Thoracic aorta (tissue), 2 donors: ENCODE measurements at regions not wholly inside any gene's neighbourhood (a gene's known extent, or its start where the extent isn't known, plus 50 kb on each side); places are given as distances from the start of the nearest gene placed in this dataset.

Experiments used
- ATAC-seq: fragments of 150-250 bp; one replicate; pipeline ENCODE4 v1.8.0; 2017; ENCODE audit warnings: low read depth; ENCODE audit not compliant: insufficient number of reproducible peaks, low FRiP score
- DNase-seq: peaks from one replicate; pipeline ENCODE4 v3.0.0-alpha.2; 2020; ENCODE audit warnings: low spot score
- H3K27ac ChIP-seq, 2 donors: fragments of 200-600 bp; sonication (generic); 1 replicate in 1 of 2; 2 replicates in 1 of 2; pipeline ENCODE4 v1.5.1; 2016; ENCODE audit warnings: mild to moderate bottlenecking in 2 of 2, moderate library complexity in 2 of 2
- H3K27me3 ChIP-seq: fragments of 200-600 bp; sonication (generic); replicated peaks from 2 replicates; pipeline ENCODE4 v1.6.0; 2016; ENCODE audit warnings: mild to moderate bottlenecking; ENCODE audit not compliant: insufficient read depth
- H3K36me3 ChIP-seq: fragments of 200-600 bp; sonication (generic); one replicate; pipeline ENCODE4 v1.5.1; 2016
- H3K4me1 ChIP-seq, 2 donors: fragments of 200-600 bp; sonication (generic); 1 replicate in 1 of 2; 2 replicates in 1 of 2; pipeline versions ENCODE4 v1.5.1 to v1.6.0; 2016; ENCODE audit warnings: low read depth in 2 of 2, mild to moderate bottlenecking in 1 of 2; ENCODE audit not compliant: control insufficient read depth in 1 of 2
- H3K4me3 ChIP-seq: fragments of 200-600 bp; sonication (generic); 2 replicates; pipeline ENCODE4 v1.5.1; 2016; ENCODE audit warnings: mild to moderate bottlenecking
- H3K9me3 ChIP-seq: fragments of 200-600 bp; sonication (generic); 2 replicates; pipeline ENCODE4 v1.5.1; 2016
- CTCF ChIP-seq: fragments of 200-600 bp; sonication (generic); IDR thresholded peaks from one replicate; pipeline ENCODE4 v1.5.1; 2019; ENCODE audit warnings: antibody characterized with exemption

GRCh38 chr7:86257894-86258293 lies 385.8 kb upstream of the GRM3 start:
- H3K9me3 ChIP-seq = no peaks in the 10 kb centered on the region
- H3K4me3 ChIP-seq = no peak overlapping the region
- ATAC-seq = no peak
- no peak for DNase-seq
- no peaks in the 10 kb centered on the region for H3K36me3 ChIP-seq
- H3K4me1 ChIP-seq = no peaks in the 10 kb centered on the region
- no peaks in the 10 kb centered on the region for H3K27me3 ChIP-seq
- H3K27ac ChIP-seq = no peak overlapping the region
- no peak for TF ChIP-seq CTCF

GRCh38 chr7:86252406-86252805 lies 391.3 kb upstream of the GRM3 start:
- ATAC-seq (no peak), DNase-seq (no peak)
- Histone ChIP-seq H3K27ac (no peak overlapping the region), H3K9me3 (no peaks in the 10 kb centered on the region), H3K36me3 (no peaks in the 10 kb centered on the region), H3K27me3 (no peaks in the 10 kb centered on the region), H3K4me1 (no peaks in the 10 kb centered on the region), H3K4me3 (no peak overlapping the region)
- no peak for TF ChIP-seq CTCF

- Histone ChIP-seq H3K36me3 (no peaks in the 10 kb centered on the region), H3K9me3 (no peaks in the 10 kb centered on the region), H3K27ac (no peak overlapping the region), H3K4me1 (no peaks in the 10 kb centered on the region), H3K27me3 (no peaks in the 10 kb centered on the region), H3K4me3 (no peak overlapping the region)
- ATAC-seq = no peak
- no peak for TF ChIP-seq CTCF
- DNase-seq = no peak
Measured at GRCh38 chr7:86248977-86249376, 394.7 kb upstream of the GRM3 start.

- H3K27me3 ChIP-seq = no peaks in the 10 kb centered on the region
- no peak overlapping the region for H3K27ac ChIP-seq
- no peak for TF ChIP-seq CTCF
- DNase-seq (no peak), ATAC-seq (no peak)
- no peaks in the 10 kb centered on the region for H3K4me1 ChIP-seq
- no peak overlapping the region for H3K4me3 ChIP-seq
- H3K36me3 ChIP-seq = no peaks in the 10 kb centered on the region
- no peaks in the 10 kb centered on the region for H3K9me3 ChIP-seq
Measured at GRCh38 chr7:86243171-86243570, 400.5 kb upstream of the GRM3 start.

- H3K27ac ChIP-seq = no peak overlapping the region
- ATAC-seq = no peak
- H3K9me3 ChIP-seq = no peaks in the 10 kb centered on the region
- H3K36me3 ChIP-seq = no peaks in the 10 kb centered on the region
- no peak for TF ChIP-seq CTCF
- H3K4me3 ChIP-seq = no peak overlapping the region
- DNase-seq = no peak
- no peaks in the 10 kb centered on the region for H3K4me1 ChIP-seq
- no peaks in the 10 kb centered on the region for H3K27me3 ChIP-seq
Measured at GRCh38 chr7:86226191-86226590, 417.5 kb upstream of the GRM3 start.
